Esophagus squamous epithelium (tissue), 4 donors: ENCODE measurements at regions not wholly inside any gene's neighbourhood (a gene's known extent, or its start where the extent isn't known, plus 50 kb on each side); places are given as distances from the start of the nearest gene placed in this dataset.

Experiments
- CTCF ChIP-seq, 6 experiments: fragments of 450-650 bp in 4 of 6; fragments of 200-600 bp in 2 of 6; sonication (generic) in 2 of 6; IDR thresholded peaks; one replicate each; pipeline ENCODE4 v1.5.1; 2016 to 2019; ENCODE audit warnings: antibody characterized with exemption in 6 of 6, mild to moderate bottlenecking in 4 of 6, moderate library complexity in 4 of 6
- POLR2A ChIP-seq, 4 donors: fragments of 450-650 bp; IDR thresholded peaks; one replicate each; pipeline ENCODE4 v1.6.1; 2017; ENCODE audit warnings: antibody characterized with exemption in 4 of 4, mild to moderate bottlenecking in 4 of 4, moderate library complexity in 3 of 4

- TF ChIP-seq CTCF (IDR thresholded peaks at IDR 0.05), result no peak
- no peak for TF ChIP-seq POLR2A (IDR thresholded peaks at IDR 0.05)
Observed at GRCh38 chr17:5667871-5668270, 83.6 kb upstream of the NLRP1 start.
